ENCODE measurements at regions not wholly inside any gene's neighbourhood (a gene's known extent, or its start where the extent isn't known, plus 50 kb on each side); places are given as distances from the start of the nearest gene placed in this dataset.

GRCh38 chr11:119894916-119895315 is 165.9 kb upstream of the NECTIN1 start:
- H3K27ac ChIP-seq (ENCODE audit: low read depth, low read length) = no peak overlapping the region
- CTCF ChIA-PET = no interaction called here
- no peak overlapping the region for H3K4me3 ChIP-seq (ENCODE audit: low read depth, low read length)
- H3K27me3 ChIP-seq (ENCODE audit: control insufficient read depth, insufficient read depth, low read length) = peaks cover 24% of the 10 kb centered on the region
- POLR2A ChIA-PET = no interaction called here
- TF ChIP-seq, protein P1, sequence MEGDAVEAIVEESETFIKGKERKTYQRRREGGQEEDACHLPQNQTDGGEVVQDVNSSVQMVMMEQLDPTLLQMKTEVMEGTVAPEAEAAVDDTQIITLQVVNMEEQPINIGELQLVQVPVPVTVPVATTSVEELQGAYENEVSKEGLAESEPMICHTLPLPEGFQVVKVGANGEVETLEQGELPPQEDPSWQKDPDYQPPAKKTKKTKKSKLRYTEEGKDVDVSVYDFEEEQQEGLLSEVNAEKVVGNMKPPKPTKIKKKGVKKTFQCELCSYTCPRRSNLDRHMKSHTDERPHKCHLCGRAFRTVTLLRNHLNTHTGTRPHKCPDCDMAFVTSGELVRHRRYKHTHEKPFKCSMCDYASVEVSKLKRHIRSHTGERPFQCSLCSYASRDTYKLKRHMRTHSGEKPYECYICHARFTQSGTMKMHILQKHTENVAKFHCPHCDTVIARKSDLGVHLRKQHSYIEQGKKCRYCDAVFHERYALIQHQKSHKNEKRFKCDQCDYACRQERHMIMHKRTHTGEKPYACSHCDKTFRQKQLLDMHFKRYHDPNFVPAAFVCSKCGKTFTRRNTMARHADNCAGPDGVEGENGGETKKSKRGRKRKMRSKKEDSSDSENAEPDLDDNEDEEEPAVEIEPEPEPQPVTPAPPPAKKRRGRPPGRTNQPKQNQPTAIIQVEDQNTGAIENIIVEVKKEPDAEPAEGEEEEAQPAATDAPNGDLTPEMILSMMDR (IDR thresholded peaks at IDR 0.05; ENCODE audit: low read depth, low read length) = no peak
- no peaks in the 10 kb centered on the region; the same call in 1 of the 2 replicates for H3K9me3 ChIP-seq (ENCODE audit: control insufficient read depth, insufficient read depth, low read length)
- no peak for DNase-seq (ENCODE audit: low read depth, low spot score)

- no peak overlapping the region for H3K4me3 ChIP-seq (ENCODE audit: low read depth, low read length)
- POLR2A ChIA-PET = no interaction called here
- peaks cover 18% of the 10 kb centered on the region for H3K27me3 ChIP-seq (ENCODE audit: control insufficient read depth, insufficient read depth, low read length)
- DNase-seq (ENCODE audit: low read depth, low spot score) = no peak
- no peaks in the 10 kb centered on the region; the same call in 1 of the 2 replicates for H3K9me3 ChIP-seq (ENCODE audit: control insufficient read depth, insufficient read depth, low read length)
- H3K27ac ChIP-seq (ENCODE audit: low read depth, low read length) = no peak overlapping the region
- CTCF ChIA-PET = no interaction called here
- TF ChIP-seq, protein P1 (IDR thresholded peaks at IDR 0.05; ENCODE audit: low read depth, low read length) = no peak
Observed at GRCh38 chr11:119892311-119892808, 163.4 kb upstream of the NECTIN1 start.

GRCh38 chr11:119891055-119891768 is 162.2 kb upstream of the NECTIN1 start:
- Histone ChIP-seq H3K4me3 (ENCODE audit: low read depth, low read length) (no peak overlapping the region), H3K9me3 (ENCODE audit: control insufficient read depth, insufficient read depth, low read length) (no peaks in the 10 kb centered on the region; the same call in 1 of the 2 replicates), H3K27me3 (ENCODE audit: control insufficient read depth, insufficient read depth, low read length) (peaks cover 17% of the 10 kb centered on the region), H3K27ac (ENCODE audit: low read depth, low read length) (no peak overlapping the region)
- ChIA-PET POLR2A (no interaction called here), CTCF (no interaction called here)
- TF ChIP-seq, protein P1 (IDR thresholded peaks at IDR 0.05; ENCODE audit: low read depth, low read length) = no peak
- no peak for DNase-seq (ENCODE audit: low read depth, low spot score)

GRCh38 chr11:119890466-119890865 is 161.5 kb upstream of the NECTIN1 start:
- H3K9me3 ChIP-seq (ENCODE audit: control insufficient read depth, insufficient read depth, low read length) = no peaks in the 10 kb centered on the region; the same call in 1 of the 2 replicates
- no peak for DNase-seq (ENCODE audit: low read depth, low spot score)
- TF ChIP-seq, protein P1 (IDR thresholded peaks at IDR 0.05; ENCODE audit: low read depth, low read length) = no peak
- H3K27me3 ChIP-seq (ENCODE audit: control insufficient read depth, insufficient read depth, low read length) = peaks cover 22% of the 10 kb centered on the region
- CTCF ChIA-PET = no interaction called here
- H3K27ac ChIP-seq (ENCODE audit: low read depth, low read length) = no peak overlapping the region
- POLR2A ChIA-PET = no interaction called here
- no peak overlapping the region for H3K4me3 ChIP-seq (ENCODE audit: low read depth, low read length)

- H3K27me3 ChIP-seq (ENCODE audit: control insufficient read depth, insufficient read depth, low read length) = peaks cover 18% of the 10 kb centered on the region
- DNase-seq (ENCODE audit: low read depth, low spot score) = no peak
- TF ChIP-seq, protein P1 (IDR thresholded peaks at IDR 0.05; ENCODE audit: low read depth, low read length) = no peak
- H3K4me3 ChIP-seq (ENCODE audit: low read depth, low read length) = no peak overlapping the region
- ChIA-PET CTCF (no interaction called here), POLR2A (no interaction called here)
- H3K9me3 ChIP-seq (ENCODE audit: control insufficient read depth, insufficient read depth, low read length) = no peaks in the 10 kb centered on the region
- no peak overlapping the region for H3K27ac ChIP-seq (ENCODE audit: low read depth, low read length)
Observed at GRCh38 chr11:119889728-119890280, 160.8 kb upstream of the NECTIN1 start.
